ENCODE measurements at regions not wholly inside any gene's neighbourhood (a gene's known extent, or its start where the extent isn't known, plus 50 kb on each side); places are given as distances from the start of the nearest gene placed in this dataset.
A peak's percentile ranks its signal among the peaks of the same experiment; 100 is the strongest.
"Not testable (repeated sequence)": the region's sequence is repeated elsewhere in the genome, so short reads cannot be mapped to it uniquely, and the experiment has no call there.

GRCh38 chr3:192968901-192969300 is 51.2 kb upstream of the MB21D2 start:
- DNase-seq (ENCODE audit: low spot score): not testable (repeated sequence)

GRCh38 chr3:192980632-192981031 is 63.0 kb upstream of the MB21D2 start:
- no peak for DNase-seq (ENCODE audit: low spot score)

- no peak for DNase-seq (ENCODE audit: low spot score)
Measured at GRCh38 chr3:192986379-192986778, 68.7 kb upstream of the MB21D2 start.

GRCh38 chr3:192991356-192991755 is 73.7 kb upstream of the MB21D2 start:
- DNase-seq (ENCODE audit: low spot score): no peak

- DNase-seq (ENCODE audit: low spot score): no peak
Measured at GRCh38 chr3:192992361-192992760, 74.7 kb upstream of the MB21D2 start.

GRCh38 chr3:192993411-192993810 is 75.8 kb upstream of the MB21D2 start:
- no peak for DNase-seq (ENCODE audit: low spot score)

GRCh38 chr3:193001113-193001512 is 83.5 kb upstream of the MB21D2 start:
- DNase-seq (ENCODE audit: low spot score): not testable (repeated sequence)

- not testable (repeated sequence) for DNase-seq (ENCODE audit: low spot score)
Measured at GRCh38 chr3:193003624-193004023, 86.0 kb upstream of the MB21D2 start.

- DNase-seq (ENCODE audit: low spot score): no peak
Measured at GRCh38 chr3:193008654-193009053, 91.0 kb upstream of the MB21D2 start.

- DNase-seq (ENCODE audit: low spot score): no peak
Measured at GRCh38 chr3:193010191-193010590, 92.5 kb upstream of the MB21D2 start.

- no peak for DNase-seq (ENCODE audit: low spot score)
Measured at GRCh38 chr3:193011958-193012357, 94.3 kb upstream of the MB21D2 start.

GRCh38 chr3:193014902-193015301 is 97.2 kb upstream of the MB21D2 start:
- DNase-seq (ENCODE audit: low spot score): no peak

- DNase-seq (ENCODE audit: low spot score): no peak
Measured at GRCh38 chr3:193016437-193016901, 98.8 kb upstream of the MB21D2 start.

GRCh38 chr3:193021506-193022010 is 103.9 kb upstream of the MB21D2 start:
- no peak for DNase-seq (ENCODE audit: low spot score)

GRCh38 chr3:193023218-193023617 is 105.6 kb upstream of the MB21D2 start:
- no peak for DNase-seq (ENCODE audit: low spot score)

- no peak for DNase-seq (ENCODE audit: low spot score)
Measured at GRCh38 chr3:193028258-193028657, 110.6 kb upstream of the MB21D2 start.

- DNase-seq (ENCODE audit: low spot score): no peak
Measured at GRCh38 chr3:193029800-193030199, 112.1 kb upstream of the MB21D2 start.

GRCh38 chr3:193030276-193030675 is 112.6 kb upstream of the MB21D2 start:
- no peak for DNase-seq (ENCODE audit: low spot score)

- no peak for DNase-seq (ENCODE audit: low spot score)
Measured at GRCh38 chr3:193031911-193032310, 114.3 kb upstream of the MB21D2 start.

GRCh38 chr3:193033226-193033780 is 115.6 kb upstream of the MB21D2 start:
- no peak for DNase-seq (ENCODE audit: low spot score)

- not testable (repeated sequence) for DNase-seq (ENCODE audit: low spot score)
Measured at GRCh38 chr3:193037828-193038227, 120.2 kb upstream of the MB21D2 start.

- no peak for DNase-seq (ENCODE audit: low spot score)
Measured at GRCh38 chr3:193039058-193039457, 121.4 kb upstream of the MB21D2 start.

- DNase-seq (ENCODE audit: low spot score): peak; percentile 41
Measured at GRCh38 chr3:193040836-193041672, 123.4 kb upstream of the MB21D2 start.

Data from CD4-positive, alpha-beta T cell treated with Interleukin-15 for 4 hours (primary cell).